Panc1 (cell line): ENCODE measurements at regions not wholly inside any gene's neighbourhood (a gene's known extent, or its start where the extent isn't known, plus 50 kb on each side); places are given as distances from the start of the nearest gene placed in this dataset.

Experiments
- POLR2AphosphoS5 ChIP-seq: IDR thresholded peaks from 2 replicates; pipeline ENCODE4 v1.6.1; 2012; ENCODE audit warnings: mild to moderate bottlenecking, low read depth, low read length, moderate library complexity
- SIN3A ChIP-seq: IDR thresholded peaks from 2 replicates; pipeline ENCODE4 v1.6.1; 2012; ENCODE audit warnings: low read depth, mild to moderate bottlenecking, low read length, moderate library complexity, borderline replicate concordance; ENCODE audit not compliant: insufficient read depth
- TCF7L2 ChIP-seq: IDR thresholded peaks from 2 replicates; pipeline ENCODE4 v1.6.1; 2011; ENCODE audit warnings: mild to moderate bottlenecking, low read depth, low read length, inconsistent platforms
- TF ChIP-seq, protein P1 (sequence below): fragments of 450-650 bp; IDR thresholded peaks from 2 replicates; pipeline ENCODE4 v1.5.1; 2017; ENCODE audit warnings: mild to moderate bottlenecking
- TF ChIP-seq, protein P2 (sequence below), 2 experiments: IDR thresholded peaks; 2 replicates each; pipeline ENCODE4 v1.6.1; 2011 to 2012; ENCODE audit warnings: low read depth in 2 of 2, control low read depth in 1 of 2, low read length in 1 of 2, mild to moderate bottlenecking in 1 of 2, moderate library complexity in 1 of 2; ENCODE audit not compliant: insufficient read depth in 1 of 2

DNA sequence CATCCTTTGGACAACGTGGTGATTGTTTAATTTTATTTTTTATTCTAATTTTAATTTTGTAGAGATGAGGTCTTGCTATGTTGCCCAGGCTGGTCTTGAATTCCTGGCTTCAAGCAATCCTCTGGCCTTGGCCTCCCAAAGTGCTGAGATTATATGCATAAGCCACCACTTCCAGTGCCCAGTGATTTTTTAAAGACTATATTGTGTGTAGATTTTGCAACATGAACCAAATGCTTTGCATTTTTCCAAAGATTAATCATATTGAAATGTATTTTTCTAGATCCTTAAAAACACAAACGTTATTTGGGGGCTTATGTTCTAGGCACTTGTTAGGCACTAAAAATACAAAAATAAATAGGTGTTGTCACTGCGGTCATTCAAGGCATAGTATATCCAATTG is 117.6 kb upstream of the CCN2 start:
- TF ChIP-seq, protein P1, sequence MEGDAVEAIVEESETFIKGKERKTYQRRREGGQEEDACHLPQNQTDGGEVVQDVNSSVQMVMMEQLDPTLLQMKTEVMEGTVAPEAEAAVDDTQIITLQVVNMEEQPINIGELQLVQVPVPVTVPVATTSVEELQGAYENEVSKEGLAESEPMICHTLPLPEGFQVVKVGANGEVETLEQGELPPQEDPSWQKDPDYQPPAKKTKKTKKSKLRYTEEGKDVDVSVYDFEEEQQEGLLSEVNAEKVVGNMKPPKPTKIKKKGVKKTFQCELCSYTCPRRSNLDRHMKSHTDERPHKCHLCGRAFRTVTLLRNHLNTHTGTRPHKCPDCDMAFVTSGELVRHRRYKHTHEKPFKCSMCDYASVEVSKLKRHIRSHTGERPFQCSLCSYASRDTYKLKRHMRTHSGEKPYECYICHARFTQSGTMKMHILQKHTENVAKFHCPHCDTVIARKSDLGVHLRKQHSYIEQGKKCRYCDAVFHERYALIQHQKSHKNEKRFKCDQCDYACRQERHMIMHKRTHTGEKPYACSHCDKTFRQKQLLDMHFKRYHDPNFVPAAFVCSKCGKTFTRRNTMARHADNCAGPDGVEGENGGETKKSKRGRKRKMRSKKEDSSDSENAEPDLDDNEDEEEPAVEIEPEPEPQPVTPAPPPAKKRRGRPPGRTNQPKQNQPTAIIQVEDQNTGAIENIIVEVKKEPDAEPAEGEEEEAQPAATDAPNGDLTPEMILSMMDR: no peak
- TF ChIP-seq SIN3A (no peak), POLR2AphosphoS5 (no peak), TCF7L2 (no peak)
- TF ChIP-seq, protein P2, sequence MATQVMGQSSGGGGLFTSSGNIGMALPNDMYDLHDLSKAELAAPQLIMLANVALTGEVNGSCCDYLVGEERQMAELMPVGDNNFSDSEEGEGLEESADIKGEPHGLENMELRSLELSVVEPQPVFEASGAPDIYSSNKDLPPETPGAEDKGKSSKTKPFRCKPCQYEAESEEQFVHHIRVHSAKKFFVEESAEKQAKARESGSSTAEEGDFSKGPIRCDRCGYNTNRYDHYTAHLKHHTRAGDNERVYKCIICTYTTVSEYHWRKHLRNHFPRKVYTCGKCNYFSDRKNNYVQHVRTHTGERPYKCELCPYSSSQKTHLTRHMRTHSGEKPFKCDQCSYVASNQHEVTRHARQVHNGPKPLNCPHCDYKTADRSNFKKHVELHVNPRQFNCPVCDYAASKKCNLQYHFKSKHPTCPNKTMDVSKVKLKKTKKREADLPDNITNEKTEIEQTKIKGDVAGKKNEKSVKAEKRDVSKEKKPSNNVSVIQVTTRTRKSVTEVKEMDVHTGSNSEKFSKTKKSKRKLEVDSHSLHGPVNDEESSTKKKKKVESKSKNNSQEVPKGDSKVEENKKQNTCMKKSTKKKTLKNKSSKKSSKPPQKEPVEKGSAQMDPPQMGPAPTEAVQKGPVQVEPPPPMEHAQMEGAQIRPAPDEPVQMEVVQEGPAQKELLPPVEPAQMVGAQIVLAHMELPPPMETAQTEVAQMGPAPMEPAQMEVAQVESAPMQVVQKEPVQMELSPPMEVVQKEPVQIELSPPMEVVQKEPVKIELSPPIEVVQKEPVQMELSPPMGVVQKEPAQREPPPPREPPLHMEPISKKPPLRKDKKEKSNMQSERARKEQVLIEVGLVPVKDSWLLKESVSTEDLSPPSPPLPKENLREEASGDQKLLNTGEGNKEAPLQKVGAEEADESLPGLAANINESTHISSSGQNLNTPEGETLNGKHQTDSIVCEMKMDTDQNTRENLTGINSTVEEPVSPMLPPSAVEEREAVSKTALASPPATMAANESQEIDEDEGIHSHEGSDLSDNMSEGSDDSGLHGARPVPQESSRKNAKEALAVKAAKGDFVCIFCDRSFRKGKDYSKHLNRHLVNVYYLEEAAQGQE (IDR thresholded peaks at IDR 0.05; ENCODE audit: insufficient read depth in 1 of 2, low read depth in 2 of 2, low read length in 1 of 2): no peak
